ENCODE measurements at regions not wholly inside any gene's neighbourhood (a gene's known extent, or its start where the extent isn't known, plus 50 kb on each side); places are given as distances from the start of the nearest gene placed in this dataset.

DNA sequence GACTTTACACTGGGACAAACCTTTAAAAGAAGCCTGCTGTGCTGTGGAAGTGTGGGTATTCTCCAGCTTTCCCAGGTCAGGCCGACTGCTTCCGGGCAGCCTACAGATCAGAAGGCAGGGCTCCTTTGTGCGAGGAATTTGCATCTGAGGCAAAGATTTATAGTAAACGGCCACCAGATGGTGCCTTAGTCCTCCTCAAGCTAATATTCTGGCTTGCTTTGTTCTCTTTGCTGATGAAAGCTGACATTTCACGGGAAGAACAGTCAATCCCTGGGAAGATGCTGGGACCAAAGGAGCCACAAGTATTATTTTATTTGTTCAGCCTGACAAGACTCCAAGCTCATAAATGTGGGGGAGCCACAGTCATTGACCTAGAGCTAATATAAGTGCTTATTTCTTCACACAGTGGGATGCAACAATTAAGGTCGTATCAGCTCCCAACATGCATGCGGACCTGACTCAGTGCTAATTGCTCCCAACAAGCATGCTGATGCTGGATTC lies 120.7 kb upstream of the TRIM2 start:
- H3K4me1 ChIP-seq (ENCODE audit: low read depth), result peaks cover 5% of the 10 kb centered on the region
- no peak overlapping the region for H3K4me3 ChIP-seq
- H3K36me3 ChIP-seq (ENCODE audit: low read depth), result no peaks in the 10 kb centered on the region
- ATAC-seq (peak; percentile 94), DNase-seq (peak in 2 of 3 donors; percentile 58 to 81)
- H3K9me3 ChIP-seq, result no peaks in the 10 kb centered on the region
- TF ChIP-seq CTCF (IDR thresholded peaks at IDR 0.05), result peak; percentile 21
- intact Hi-C loops (cut with DNase I, micrococcal nuclease), result loop anchor here (5.0 to 10.0 kb wide), 2 partner anchors 44 to 239 kb away; no protein-coding TSS in a partner anchor

- Histone ChIP-seq H3K36me3 (ENCODE audit: low read depth) (no peaks in the 10 kb centered on the region), H3K9me3 (no peaks in the 10 kb centered on the region), H3K4me3 (no peak overlapping the region), H3K4me1 (ENCODE audit: low read depth) (peaks cover 5% of the 10 kb centered on the region)
- TF ChIP-seq CTCF (IDR thresholded peaks at IDR 0.05), result no peak
- intact Hi-C loops (cut with DNase I, micrococcal nuclease), result loop anchor here (5.0 to 10.0 kb wide), 2 partner anchors 43 to 240 kb away; no protein-coding TSS in a partner anchor
- no peak for DNase-seq
- no peak for ATAC-seq
Measured at GRCh38 chr4:153084224-153084979, 119.8 kb upstream of the TRIM2 start.

DNA sequence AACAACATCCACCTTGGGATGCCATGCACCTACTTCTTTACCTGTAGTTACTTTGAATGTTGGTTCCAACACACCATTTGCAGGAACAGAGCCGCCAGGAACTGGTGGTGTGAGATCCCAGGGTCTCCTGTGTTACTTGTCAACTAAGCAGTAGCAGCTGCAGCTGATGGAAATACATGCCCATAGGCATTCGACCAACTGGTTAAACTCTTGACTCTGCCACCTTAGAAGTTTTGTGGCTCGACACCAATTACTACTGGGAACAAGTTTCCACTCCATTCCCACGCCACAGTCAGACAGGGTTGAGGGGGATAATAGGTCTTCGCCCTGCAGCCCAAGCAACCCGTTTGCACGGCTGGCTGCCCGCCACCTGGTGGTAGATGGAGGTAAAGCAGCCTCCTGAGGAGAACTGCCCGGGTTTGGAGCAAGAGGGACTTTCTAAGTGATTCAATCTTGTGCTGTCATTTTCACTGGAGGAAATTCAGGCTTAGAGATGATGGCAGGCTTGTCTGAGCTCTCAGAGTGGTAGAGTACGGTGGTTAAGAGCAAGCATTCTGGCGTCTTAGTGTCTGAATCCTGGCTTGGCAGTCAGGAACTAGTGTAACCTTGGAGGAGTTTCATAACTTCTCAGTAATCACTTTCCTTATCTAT lies 119.1 kb upstream of the TRIM2 start:
- peak; percentile 82 for ATAC-seq
- intact Hi-C loops (cut with DNase I, micrococcal nuclease), result loop anchor here (5.0 to 10.0 kb wide), 2 partner anchors 42 to 240 kb away; no protein-coding TSS in a partner anchor
- TF ChIP-seq CTCF (IDR thresholded peaks at IDR 0.05), result peak; percentile 93

DNA sequence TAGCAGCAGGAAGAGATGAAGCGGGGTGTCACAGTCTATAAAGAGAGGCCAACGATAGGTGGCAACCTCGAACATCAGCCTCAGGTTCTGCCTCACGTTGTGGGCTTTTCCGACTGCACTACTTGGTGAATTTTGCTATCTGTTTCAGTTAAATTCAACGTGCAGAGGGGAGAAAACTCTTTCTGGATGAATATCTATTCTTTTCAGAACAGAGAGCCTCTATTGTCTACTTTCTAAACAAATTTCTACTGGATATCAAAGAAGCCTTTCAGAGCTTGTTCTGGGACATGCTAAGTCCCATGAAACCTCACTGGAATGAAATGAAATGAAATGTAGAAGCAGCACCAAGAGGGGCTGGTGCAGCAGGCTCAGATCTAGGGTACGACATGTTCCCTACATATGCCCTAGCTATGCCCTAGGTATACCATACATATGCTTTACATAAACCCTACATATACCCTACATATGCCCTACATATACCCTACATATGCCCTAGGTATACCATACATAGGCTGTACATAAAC lies 116.5 kb upstream of the TRIM2 start:
- Histone ChIP-seq H3K4me1 (ENCODE audit: low read depth) (peaks cover 5% of the 10 kb centered on the region), H3K4me3 (no peak overlapping the region), H3K9me3 (no peaks in the 10 kb centered on the region), H3K36me3 (ENCODE audit: low read depth) (no peaks in the 10 kb centered on the region)
- no peak for TF ChIP-seq CTCF (IDR thresholded peaks at IDR 0.05)
- intact Hi-C loops (cut with DNase I, micrococcal nuclease), result loop anchor here (10.0 kb wide), 1 partner anchor 243 kb away; no protein-coding TSS in a partner anchor
- DNase-seq (no peak), ATAC-seq (no peak)

More for the DNA sequence above, 119.1 kb upstream of the TRIM2 start:
- Histone ChIP-seq H3K4me3 (no peak overlapping the region), H3K9me3 (no peaks in the 10 kb centered on the region), H3K36me3 (ENCODE audit: low read depth) (no peaks in the 10 kb centered on the region), H3K4me1 (ENCODE audit: low read depth) (peaks cover 5% of the 10 kb centered on the region)
- peak; percentile 69 to 85 (median 84) for DNase-seq

DNA sequence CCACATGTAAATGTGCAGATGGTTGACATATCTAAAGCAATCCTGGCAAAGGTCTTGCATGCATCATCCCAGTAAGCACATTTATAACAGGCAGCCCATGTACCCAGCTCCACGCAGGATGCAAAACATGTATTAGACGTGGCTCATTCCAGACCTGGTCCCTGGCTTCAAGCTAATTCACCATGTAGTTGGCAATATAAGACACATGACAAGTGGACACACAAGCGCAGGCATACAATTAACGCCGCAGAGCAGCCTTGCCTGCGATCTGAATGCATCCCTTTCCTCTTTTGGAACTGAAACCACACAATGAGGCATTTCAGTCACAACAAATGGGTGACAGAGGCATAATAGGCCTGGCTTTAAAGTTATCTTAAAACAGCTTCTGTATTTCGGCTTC lies 114.5 kb upstream of the TRIM2 start:
- intact Hi-C loops (cut with DNase I, micrococcal nuclease), result loop anchor here (10.0 kb wide), 1 partner anchor 245 kb away; no protein-coding TSS in a partner anchor
- ATAC-seq (no peak), DNase-seq (no peak)
- Histone ChIP-seq H3K9me3 (no peaks in the 10 kb centered on the region), H3K4me3 (no peak overlapping the region), H3K36me3 (ENCODE audit: low read depth) (no peaks in the 10 kb centered on the region), H3K4me1 (ENCODE audit: low read depth) (peaks cover 5% of the 10 kb centered on the region)
- no peak for TF ChIP-seq CTCF (IDR thresholded peaks at IDR 0.05)
